Renal cortex interstitium (tissue), 11 donors: ENCODE measurements at regions not wholly inside any gene's neighbourhood (a gene's known extent, or its start where the extent isn't known, plus 50 kb on each side); places are given as distances from the start of the nearest gene placed in this dataset.

Source experiments
- DNase-seq, 11 donors: peaks; one replicate each; pipeline ENCODE4 v3.0.0-alpha.2; 2013; ENCODE audit warnings: low read depth in 9 of 11, low spot score in 4 of 11; ENCODE audit errors: extremely low read depth in 1 of 11

DNA sequence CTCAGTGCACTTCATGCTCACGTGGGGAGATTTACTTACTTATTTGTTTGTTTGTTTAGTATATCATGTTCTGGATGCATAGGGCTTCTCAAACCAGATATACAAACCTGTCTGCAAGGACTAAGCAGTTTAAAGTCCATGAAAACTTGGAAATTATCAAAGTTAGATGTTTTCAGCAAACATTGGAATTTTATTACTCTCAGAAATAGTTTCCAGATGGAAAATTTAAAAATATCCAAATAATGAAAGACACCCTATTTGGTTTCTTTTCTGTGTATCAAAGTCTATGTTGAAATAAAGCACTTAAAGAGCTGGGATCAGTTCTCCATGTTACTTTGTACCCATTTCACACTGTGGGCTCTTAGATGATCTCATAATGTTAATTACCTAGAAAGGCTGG, 312.1 kb downstream of the PPP1R2C start:
- no peak for DNase-seq

DNA sequence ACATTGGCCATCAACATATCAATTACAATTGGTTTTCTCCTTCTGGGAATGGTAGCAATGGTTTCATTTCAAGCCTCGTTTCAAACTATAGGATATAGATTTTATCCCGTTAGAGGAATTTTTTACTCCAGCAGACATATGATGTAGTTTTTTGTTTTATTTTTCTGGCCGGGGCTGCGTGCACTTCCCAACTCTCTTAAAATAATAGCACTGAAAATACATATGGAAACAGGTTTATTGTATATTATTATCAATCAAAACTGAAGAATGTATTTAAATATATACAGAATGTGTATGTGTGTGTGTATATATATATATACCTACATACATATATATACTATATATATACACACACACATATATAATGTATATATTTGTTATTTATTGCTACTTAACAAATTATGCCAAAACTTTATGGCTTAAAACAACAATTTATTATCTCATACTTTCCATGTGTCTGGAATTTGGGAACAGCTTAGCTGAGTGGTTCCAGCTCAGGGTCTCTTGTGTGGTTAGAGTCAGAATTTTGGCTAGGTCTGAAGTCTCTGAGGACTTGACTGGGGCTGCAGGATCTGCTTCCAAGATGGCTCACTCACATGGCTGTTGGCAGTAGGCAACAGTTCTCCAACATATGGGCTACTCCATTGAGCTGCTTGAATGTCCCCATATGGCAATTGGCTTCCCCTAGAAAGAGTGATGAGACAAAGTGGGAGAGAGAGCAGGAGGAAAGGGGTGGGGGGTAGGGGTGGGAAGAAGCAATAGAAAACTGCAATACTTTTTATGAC, 314.1 kb downstream of the PPP1R2C start:
- DNase-seq = no peak

DNA sequence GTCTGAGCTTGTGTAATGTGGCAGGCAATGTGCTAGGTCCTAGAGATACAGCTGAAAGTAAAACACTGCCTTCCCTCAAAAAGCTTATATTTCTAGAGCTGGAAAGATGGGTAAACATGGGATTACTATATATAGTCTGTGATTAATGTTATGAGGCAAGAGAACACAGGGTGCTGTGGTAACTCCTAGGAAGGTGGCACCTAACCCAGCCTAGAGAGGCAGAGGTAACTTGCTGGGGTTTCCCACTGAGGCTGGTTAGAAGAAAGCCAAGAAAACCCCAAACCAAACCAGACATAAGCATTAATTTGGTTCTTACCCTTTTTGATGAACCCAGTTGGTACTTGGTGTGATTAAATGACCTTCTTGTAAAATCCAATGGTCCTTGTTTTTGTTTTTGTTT, 315.0 kb downstream of the PPP1R2C start:
- DNase-seq = no peak

DNA sequence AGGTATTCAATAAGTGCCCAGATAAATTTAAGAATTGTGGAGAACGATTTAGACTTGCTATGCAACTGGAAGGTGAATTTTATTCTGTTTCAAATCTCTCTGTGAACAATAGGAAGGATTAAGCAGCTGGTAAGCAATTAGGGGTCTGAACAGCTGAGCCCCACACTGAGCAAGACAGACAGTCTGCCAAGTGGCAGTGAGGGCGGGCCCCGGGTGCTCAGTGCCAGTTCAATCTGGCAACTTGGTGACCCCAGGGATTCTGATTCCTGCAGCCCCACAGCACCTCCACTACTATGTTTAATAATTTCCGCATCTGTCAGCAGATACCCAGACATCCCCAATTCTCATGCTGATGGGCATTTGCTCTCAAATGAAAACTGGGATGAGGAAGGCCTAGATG, 317.3 kb downstream of the PPP1R2C start:
- DNase-seq = no peak

DNA sequence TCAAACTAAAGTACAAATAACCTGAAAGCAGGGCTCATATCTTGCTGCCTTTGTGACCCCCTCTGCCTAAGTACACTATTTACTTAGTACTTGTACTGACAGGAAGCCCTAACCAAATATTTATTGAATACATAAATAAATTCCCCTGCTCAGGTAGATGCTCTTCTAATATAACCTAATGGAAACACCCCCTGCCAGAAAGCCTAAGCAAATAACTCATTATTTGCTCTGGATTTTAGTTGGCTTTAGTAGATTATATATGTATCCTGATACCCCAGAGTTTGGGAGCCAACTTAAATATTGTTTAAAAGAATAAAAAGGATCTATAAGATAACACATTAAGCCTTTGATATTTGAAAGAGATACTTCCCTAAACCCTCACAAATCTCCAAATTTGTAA, 318.2 kb downstream of the PPP1R2C start:
- no peak for DNase-seq

DNA sequence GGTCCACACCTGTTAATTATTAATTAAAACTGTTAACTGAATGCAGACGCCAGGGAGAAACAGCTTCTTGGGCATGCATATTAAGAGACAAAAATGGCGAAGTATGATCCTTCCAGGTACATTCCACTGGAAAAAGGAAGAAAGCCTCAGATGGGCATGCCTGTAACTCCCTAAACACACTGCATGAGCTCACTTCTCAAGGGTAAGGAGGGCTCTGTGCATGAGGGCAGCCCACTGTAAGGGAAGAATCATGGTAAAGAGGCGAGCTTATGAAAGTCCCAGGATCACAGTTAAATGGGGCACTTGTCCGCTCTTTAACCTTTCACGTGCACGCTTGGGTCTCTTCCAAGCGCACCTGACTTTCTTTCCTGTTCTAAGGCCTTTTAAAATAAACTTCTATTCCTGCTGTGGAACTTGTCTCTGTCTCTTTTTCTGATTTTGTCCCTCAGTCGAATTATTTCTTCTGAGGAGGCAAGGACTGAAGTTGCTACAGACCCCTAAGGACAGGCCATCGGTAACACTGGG, 321.7 kb downstream of the PPP1R2C start:
- peak in 2 of 11 donors; percentile 5 to 7 for DNase-seq

DNA sequence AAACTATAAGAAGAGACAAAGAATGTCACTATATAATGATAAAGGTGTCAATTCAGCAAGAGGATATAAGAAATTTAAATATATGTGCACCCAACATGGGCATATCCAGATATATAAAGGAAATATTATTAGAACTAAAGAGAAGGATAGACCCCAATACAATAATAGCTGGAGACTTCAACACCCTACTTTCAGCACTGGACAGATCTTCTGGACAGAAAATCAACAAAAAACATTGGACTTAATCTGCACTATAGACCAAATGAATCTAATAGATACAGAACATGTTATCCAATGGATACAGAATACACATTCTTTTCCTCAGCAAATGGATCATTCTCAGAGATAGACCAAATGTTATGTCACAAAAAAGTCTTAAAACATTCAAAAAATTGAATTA, 327.7 kb downstream of the PPP1R2C start:
- DNase-seq = no peak

DNA sequence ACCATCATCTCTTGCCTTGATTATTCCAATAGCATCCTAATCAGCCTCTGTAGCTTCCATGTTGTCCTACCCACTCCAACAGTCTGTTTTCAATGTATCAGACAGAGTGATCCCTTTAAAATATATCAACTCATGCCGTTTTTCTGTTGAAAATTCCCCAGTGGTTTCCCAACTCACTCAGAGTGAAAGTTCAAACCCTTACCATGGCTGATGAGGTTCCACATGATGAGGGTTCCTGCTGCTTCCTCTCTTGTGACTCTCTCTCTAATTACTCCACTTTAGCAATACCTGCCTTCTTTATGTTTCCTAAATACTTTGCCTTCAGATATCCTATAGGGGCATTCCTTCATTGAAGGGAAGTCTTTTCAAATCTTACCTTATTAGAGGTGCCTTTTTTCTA, 334.7 kb downstream of the PPP1R2C start:
- DNase-seq = no peak

DNA sequence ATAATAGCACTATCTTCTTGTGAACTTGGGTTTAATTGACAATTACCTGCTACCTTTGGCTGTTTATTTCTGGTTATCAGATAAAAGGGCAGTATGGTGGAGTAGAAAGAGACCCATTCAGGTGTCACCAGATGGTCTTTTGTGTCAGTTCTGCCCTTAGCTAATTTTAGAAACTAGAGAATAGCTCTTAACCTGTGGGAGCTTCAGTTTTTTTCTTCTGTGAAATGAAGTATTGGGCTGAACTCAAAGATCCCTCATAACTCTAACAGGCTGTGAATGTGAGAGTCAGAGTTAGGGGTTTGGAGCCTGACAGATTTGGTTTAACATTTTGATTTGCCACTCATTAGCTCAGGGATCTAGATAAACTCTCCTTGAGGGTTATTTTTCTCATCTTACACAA, 335.2 kb downstream of the PPP1R2C start:
- DNase-seq = no peak

DNA sequence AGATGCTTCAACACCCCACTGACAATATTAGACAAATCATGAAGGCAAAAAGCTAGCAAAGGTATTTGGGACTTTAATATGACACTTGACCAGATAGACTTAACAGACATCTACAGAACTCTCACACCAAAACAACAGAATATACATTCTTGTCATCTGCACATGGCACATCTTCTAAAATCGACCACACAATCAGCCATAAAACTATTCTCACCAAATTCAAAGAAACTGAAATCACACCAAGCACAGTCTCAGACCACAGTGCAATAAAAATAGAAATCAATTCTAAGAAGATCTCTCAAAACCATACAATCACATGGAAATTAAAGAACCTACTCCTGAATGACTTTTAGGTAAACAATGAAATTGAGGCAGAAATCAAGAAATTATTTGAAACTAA, 340.8 kb downstream of the PPP1R2C start:
- DNase-seq = no peak

DNA sequence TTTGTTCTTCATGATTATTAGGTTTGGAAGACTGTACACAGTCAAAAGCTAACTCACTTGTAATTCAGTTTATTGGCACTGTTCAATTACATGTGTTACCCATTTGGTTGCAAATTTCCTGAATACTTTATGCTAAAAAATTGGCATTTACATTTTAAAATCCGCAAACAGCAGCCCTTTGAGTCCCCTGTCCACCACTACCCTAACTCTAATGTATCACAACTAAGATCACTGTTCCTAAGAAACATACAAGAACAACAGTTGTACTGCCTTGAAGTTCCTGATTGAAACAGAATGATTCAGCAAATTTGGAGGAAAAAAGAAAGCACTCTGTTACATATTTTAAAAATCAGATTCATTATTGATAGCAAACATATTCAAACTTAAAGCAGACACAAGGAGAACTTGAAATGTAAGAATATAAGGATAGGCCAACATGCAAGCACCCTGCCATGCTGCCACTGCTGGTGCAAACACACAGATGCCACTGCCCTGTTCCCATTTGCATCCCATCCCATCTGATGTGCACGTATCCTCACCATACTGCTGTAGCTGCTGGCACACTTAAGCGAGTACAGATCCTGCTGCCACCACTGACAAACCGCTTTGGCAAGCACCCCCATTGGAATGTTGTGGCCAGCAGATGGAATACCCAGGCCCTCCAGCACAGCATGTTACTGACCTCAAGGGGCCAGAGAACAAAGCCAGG, 343.4 kb downstream of the PPP1R2C start:
- no peak for DNase-seq

DNA sequence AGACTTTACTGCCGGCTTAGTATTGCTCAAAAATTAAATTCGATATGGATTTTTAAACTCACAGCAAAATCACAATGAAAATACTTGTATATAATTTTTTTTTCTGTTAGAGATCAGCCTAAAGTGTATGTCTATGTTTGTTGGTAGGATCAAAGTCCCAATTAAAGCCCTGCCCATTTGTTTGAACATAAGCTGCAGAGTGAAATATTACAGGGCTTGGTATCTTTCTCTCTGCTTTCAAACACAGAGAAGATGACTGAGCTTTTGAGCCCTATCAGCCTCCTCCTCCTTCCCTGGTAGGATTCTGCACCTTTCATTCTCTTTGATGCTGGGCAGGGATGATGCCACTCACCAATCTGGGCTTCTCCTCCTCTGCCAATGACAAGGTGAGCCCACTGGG, 345.4 kb downstream of the PPP1R2C start:
- DNase-seq = no peak

DNA sequence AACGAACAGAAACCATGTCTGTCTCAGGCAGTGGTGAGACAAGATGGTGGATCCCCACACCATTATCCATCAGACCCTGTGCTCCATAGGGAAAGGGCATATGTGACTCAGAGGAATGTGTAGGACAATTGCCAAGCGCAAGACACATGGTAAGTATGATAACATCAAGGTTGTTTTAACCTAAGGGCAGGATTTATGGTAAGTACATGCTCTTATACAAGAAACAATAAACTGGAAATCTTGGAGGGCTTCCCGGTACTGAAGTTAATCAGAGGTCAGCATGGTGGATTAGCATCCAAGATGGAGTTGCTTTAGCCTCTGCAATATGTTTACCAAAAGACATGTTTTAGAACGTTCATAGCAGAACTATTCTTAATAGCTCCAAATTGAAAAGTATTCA, 355.0 kb downstream of the PPP1R2C start:
- no peak for DNase-seq

DNA sequence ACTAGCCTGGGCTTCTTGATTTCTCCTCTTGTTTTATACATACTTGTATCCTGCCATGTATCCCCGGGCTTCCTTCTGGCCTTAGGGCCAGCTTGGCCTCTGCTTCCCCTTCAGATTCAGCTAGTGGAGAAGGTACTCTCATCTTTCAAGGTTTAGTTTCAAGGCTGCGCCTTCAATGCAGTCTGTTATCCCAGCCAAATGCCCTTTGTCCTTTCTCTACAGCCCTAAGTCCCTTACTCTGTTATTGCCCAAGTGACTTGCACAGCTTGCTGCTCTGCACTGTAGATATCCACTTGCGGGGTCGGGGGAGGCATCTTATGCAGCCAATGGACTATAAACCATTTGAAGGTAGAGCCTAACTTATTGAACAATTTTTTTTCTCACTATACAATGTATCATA, 357.5 kb downstream of the PPP1R2C start:
- no peak for DNase-seq

DNA sequence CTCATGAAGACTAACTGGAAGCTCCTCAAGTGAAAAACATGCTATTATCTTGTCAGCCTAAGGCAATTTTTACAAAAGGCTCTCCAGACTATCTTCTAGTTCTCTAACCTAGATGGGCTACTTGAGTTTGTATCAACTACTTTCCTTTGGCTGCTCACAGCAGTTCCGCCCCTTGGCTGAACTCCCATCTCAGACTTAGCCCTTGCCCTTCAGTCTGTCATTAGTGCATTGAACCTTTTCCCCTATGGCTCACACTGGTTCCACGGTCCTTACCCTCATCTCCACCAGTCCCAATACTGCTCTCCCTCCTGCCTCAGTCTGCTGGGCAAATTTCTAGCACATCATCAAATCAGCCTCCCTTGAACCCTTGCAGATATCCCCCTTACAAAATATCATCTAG, 362.3 kb downstream of the PPP1R2C start:
- no peak for DNase-seq

DNA sequence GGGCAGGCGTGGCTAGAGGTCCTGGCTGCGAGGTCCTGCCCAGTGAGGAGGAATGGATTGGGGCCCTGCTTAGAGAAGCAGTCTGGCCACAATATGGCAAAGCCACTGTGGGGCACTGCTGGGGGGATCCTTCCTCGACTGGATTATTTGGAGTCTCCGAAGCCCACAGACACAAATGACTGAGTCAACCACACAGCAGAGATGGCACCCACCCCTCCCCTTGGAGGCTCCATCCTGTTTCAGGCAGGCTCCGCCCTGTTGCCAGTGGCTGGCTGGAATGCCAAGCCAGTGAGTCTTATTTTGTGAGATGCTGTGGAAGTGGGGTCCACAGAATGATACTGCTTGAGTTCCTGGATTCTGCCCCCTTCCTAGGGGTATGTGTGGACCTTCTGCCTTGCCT, 363.9 kb downstream of the PPP1R2C start:
- DNase-seq = no peak

DNA sequence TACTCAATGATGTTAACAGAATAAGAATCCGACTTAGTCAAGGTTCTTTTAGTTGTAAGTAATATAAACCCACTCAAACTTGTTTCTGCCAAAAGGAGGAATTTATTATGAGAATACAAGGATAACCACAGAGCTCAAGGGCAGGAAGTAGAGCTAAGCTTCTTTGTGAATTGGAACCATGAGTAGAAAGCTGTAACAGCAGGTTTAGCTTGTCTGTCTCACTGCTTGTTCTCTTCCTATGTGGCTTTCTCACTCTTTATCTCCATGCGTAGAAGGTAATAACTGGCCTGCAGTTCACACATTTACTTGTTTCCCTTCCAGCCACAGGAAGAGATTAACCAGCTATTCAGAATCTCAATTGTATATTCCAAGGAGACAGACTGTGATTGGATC, 378.3 kb downstream of the PPP1R2C start:
- no peak for DNase-seq

DNA sequence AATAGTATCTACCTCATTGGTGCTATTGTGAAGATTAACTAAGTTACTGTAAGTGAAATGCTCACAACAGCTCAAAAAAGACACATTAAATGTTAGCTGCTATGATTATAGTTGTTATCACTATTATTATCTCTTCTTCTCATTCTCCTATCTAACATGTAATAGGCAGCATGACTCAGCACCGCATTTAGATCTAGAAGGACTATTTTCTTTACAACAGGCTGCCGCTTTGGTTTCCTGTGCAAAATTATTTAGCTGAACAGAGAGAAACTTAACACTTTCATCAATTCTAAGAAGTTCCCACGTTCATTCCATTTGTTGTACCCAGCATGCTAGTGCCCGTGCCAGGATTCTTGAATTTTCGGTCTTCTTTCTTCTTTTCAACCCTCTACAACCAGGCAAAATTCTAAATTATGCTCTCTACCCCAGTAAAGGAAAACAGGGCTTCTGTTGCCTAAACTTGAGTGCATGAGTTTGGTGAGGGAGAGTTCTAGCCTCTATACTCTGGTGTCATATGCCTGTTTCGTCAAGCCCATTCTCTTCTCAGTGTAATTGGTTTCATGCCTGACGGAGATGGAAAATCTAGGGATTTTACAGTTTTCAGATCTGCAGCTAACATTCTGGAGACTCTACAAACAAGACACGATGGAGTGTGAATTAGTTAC, 378.9 kb downstream of the PPP1R2C start:
- DNase-seq = no peak

DNA sequence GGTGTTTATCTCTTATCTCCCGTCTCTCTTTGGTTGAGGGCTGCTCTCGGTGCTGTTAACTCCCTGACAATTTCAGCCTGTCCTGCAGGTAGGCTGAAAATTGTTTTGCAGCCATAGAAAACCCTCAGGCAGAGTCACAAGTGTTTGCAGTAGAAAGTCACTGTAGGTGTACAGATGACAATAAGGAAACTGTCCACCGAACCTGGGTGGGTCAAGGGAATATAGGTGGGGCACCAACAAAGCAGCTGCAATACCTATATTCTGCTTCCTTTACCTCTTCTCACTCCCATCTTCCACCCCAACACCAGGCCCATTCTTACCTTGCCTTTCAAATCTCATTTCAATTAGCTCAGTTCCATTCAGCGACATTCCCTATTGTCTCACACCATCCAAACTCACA, 381.8 kb downstream of the PPP1R2C start:
- no peak for DNase-seq

DNA sequence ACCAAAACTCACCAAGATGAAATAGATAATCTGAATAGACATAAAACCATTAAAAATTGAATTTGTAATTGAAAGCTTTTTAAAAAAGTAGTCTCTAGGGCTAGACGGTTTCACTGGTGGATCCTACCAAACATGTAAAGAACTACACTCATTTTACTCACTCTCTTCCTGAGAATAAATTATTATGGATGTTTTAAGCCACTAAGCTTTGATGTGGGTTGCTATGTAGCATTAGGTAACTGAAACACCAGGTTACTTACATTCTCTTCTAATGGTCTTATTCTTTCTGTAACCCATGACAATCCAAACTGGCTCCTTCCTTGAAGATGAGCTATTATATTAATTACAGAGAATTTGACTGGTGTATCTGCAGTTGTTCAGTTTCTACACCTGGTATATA, 385.1 kb downstream of the PPP1R2C start:
- DNase-seq = no peak
